BJ (cell line): ENCODE measurements at regions not wholly inside any gene's neighbourhood (a gene's known extent, or its start where the extent isn't known, plus 50 kb on each side); places are given as distances from the start of the nearest gene placed in this dataset.

Experiments used
- CTCF ChIA-PET: fragments of 350-600 bp; formaldehyde crosslinking; extraction: SDS; loops from one replicate; lab custom pipeline; 2021; ENCODE audit warnings: antibody characterized with exemption, inconsistent platforms; lab: Yijun Ruan, JAX
- POLR2A ChIA-PET: fragments of 300-600 bp; sonication (Branson Sonifier 250); formaldehyde crosslinking; extraction: SDS; loops from one replicate; lab custom pipeline; 2021; ENCODE audit warnings: antibody characterized with exemption; lab: Charles Lee
- DNase-seq: peaks from one replicate; pipeline ENCODE4 v3.0.0-alpha.2; 2011; ENCODE audit warnings: low read depth
- H3K27me3 ChIP-seq: 2 replicates; pipeline ENCODE4 v1.6.0; 2011; ENCODE audit warnings: low read length; ENCODE audit not compliant: control insufficient read depth, insufficient read depth
- H3K36me3 ChIP-seq: 2 replicates; pipeline ENCODE4 v1.5.1; 2011; ENCODE audit warnings: low read length; ENCODE audit not compliant: control insufficient read depth, insufficient read depth
- H3K4me3 ChIP-seq: 2 replicates; pipeline ENCODE4 v1.5.1; 2011; ENCODE audit warnings: low read depth, mild to moderate bottlenecking, control low read depth, low read length
- CTCF ChIP-seq: IDR thresholded peaks from 2 replicates; pipeline ENCODE4 v1.5.1; 2011; ENCODE audit warnings: low read depth, mild to moderate bottlenecking, control low read depth, inconsistent platforms, low read length, moderate library complexity; ENCODE audit not compliant: insufficient read depth

GRCh38 chr3:152760591-152760990 lies 74.3 kb upstream of the P2RY1 start:
- TF ChIP-seq CTCF = no peak
- ChIA-PET CTCF (no interaction called here), POLR2A (no interaction called here)
- no peak for DNase-seq
- no peaks in the 10 kb centered on the region for H3K27me3 ChIP-seq
- no peaks in the 10 kb centered on the region for H3K36me3 ChIP-seq
- H3K4me3 ChIP-seq = no peak overlapping the region

GRCh38 chr3:152768478-152768877 lies 66.5 kb upstream of the P2RY1 start:
- CTCF ChIA-PET = no interaction called here
- H3K4me3 ChIP-seq = no peak overlapping the region
- TF ChIP-seq CTCF = no peak
- H3K27me3 ChIP-seq = no peaks in the 10 kb centered on the region
- POLR2A ChIA-PET = no interaction called here
- no peaks in the 10 kb centered on the region for H3K36me3 ChIP-seq
- DNase-seq = no peak

- Histone ChIP-seq H3K27me3 (no peaks in the 10 kb centered on the region), H3K4me3 (no peak overlapping the region), H3K36me3 (no peaks in the 10 kb centered on the region)
- no peak for TF ChIP-seq CTCF
- POLR2A ChIA-PET = no interaction called here
- no peak for DNase-seq
- CTCF ChIA-PET = no interaction called here
Measured at GRCh38 chr3:152769523-152769922, 65.4 kb upstream of the P2RY1 start.

GRCh38 chr3:152770296-152770695 lies 64.6 kb upstream of the P2RY1 start:
- no peaks in the 10 kb centered on the region for H3K27me3 ChIP-seq
- no peaks in the 10 kb centered on the region for H3K36me3 ChIP-seq
- POLR2A ChIA-PET = no interaction called here
- no peak overlapping the region for H3K4me3 ChIP-seq
- TF ChIP-seq CTCF = no peak
- no peak for DNase-seq
- CTCF ChIA-PET = no interaction called here

GRCh38 chr3:152771120-152771519 lies 63.8 kb upstream of the P2RY1 start:
- ChIA-PET CTCF (no interaction called here), POLR2A (no interaction called here)
- Histone ChIP-seq H3K36me3 (no peaks in the 10 kb centered on the region), H3K27me3 (no peaks in the 10 kb centered on the region), H3K4me3 (no peak overlapping the region)
- TF ChIP-seq CTCF = no peak
- no peak for DNase-seq
